ENCODE measurements at regions not wholly inside any gene's neighbourhood (a gene's known extent, or its start where the extent isn't known, plus 50 kb on each side); places are given as distances from the start of the nearest gene placed in this dataset.

- Mint-ChIP-seq H3K27me3 (peaks cover 78% of the 10 kb centered on the region), H3K36me3 (ENCODE audit: insufficient read depth) (no peaks in the 10 kb centered on the region), H3K4me1 (no peaks in the 10 kb centered on the region), H3K4me3 (no peak overlapping the region), H3K27ac (ENCODE audit: low read depth) (no peak overlapping the region), H3K9me3 (no peaks in the 10 kb centered on the region)
- DNase-seq (ENCODE audit: low spot score in 2 of 2) (no peak), ATAC-seq (replicated peaks; ENCODE audit: extremely low read depth, poor library complexity, severe bottlenecking) (no peak)
Measured at GRCh38 chr10:113239566-113240350, 289.7 kb downstream of the TCF7L2 start.

GRCh38 chr10:113240736-113241135, 290.7 kb downstream of the TCF7L2 start:
- H3K27ac Mint-ChIP-seq (ENCODE audit: low read depth), result no peak overlapping the region
- H3K9me3 Mint-ChIP-seq, result no peaks in the 10 kb centered on the region
- no peak for ATAC-seq (replicated peaks; ENCODE audit: extremely low read depth, poor library complexity, severe bottlenecking)
- no peak for DNase-seq (ENCODE audit: low spot score in 2 of 2)
- H3K4me1 Mint-ChIP-seq, result no peaks in the 10 kb centered on the region
- peaks cover 75% of the 10 kb centered on the region for H3K27me3 Mint-ChIP-seq
- H3K4me3 Mint-ChIP-seq, result no peak overlapping the region
- H3K36me3 Mint-ChIP-seq (ENCODE audit: insufficient read depth), result no peaks in the 10 kb centered on the region

GRCh38 chr10:113241599-113242360, 291.7 kb downstream of the TCF7L2 start:
- Mint-ChIP-seq H3K4me3 (no peak overlapping the region), H3K36me3 (ENCODE audit: insufficient read depth) (no peaks in the 10 kb centered on the region), H3K4me1 (no peaks in the 10 kb centered on the region), H3K27ac (ENCODE audit: low read depth) (no peak overlapping the region), H3K27me3 (peaks cover 75% of the 10 kb centered on the region), H3K9me3 (no peaks in the 10 kb centered on the region)
- ATAC-seq (replicated peaks; ENCODE audit: extremely low read depth, poor library complexity, severe bottlenecking), result no peak
- no peak for DNase-seq (ENCODE audit: low spot score in 2 of 2)

- Mint-ChIP-seq H3K27me3 (peaks cover 63% of the 10 kb centered on the region), H3K4me3 (no peak overlapping the region), H3K4me1 (no peaks in the 10 kb centered on the region), H3K27ac (ENCODE audit: low read depth) (no peak overlapping the region), H3K36me3 (ENCODE audit: insufficient read depth) (no peaks in the 10 kb centered on the region), H3K9me3 (no peaks in the 10 kb centered on the region)
- ATAC-seq (replicated peaks; ENCODE audit: extremely low read depth, poor library complexity, severe bottlenecking), result no peak
- DNase-seq (ENCODE audit: low spot score in 2 of 2), result no peak
Measured at GRCh38 chr10:113243311-113243710, 293.3 kb downstream of the TCF7L2 start.

GRCh38 chr10:113244750-113245149, 294.7 kb downstream of the TCF7L2 start:
- Mint-ChIP-seq H3K27ac (ENCODE audit: low read depth) (no peak overlapping the region), H3K36me3 (ENCODE audit: insufficient read depth) (no peaks in the 10 kb centered on the region), H3K4me1 (no peaks in the 10 kb centered on the region), H3K27me3 (peaks cover 51% of the 10 kb centered on the region), H3K4me3 (no peak overlapping the region), H3K9me3 (no peaks in the 10 kb centered on the region)
- no peak for ATAC-seq (replicated peaks; ENCODE audit: extremely low read depth, poor library complexity, severe bottlenecking)
- DNase-seq (ENCODE audit: low spot score in 2 of 2), result no peak

- no peaks in the 10 kb centered on the region for H3K4me1 Mint-ChIP-seq
- H3K9me3 Mint-ChIP-seq, result no peaks in the 10 kb centered on the region
- no peak overlapping the region for H3K27ac Mint-ChIP-seq (ENCODE audit: low read depth)
- peaks cover 45% of the 10 kb centered on the region for H3K27me3 Mint-ChIP-seq
- no peak overlapping the region for H3K4me3 Mint-ChIP-seq
- no peak for DNase-seq (ENCODE audit: low spot score in 2 of 2)
- ATAC-seq (replicated peaks; ENCODE audit: extremely low read depth, poor library complexity, severe bottlenecking), result no peak
- no peaks in the 10 kb centered on the region for H3K36me3 Mint-ChIP-seq (ENCODE audit: insufficient read depth)
Measured at GRCh38 chr10:113245286-113245685, 295.2 kb downstream of the TCF7L2 start.

- no peak for ATAC-seq (replicated peaks; ENCODE audit: extremely low read depth, poor library complexity, severe bottlenecking)
- H3K27ac Mint-ChIP-seq (ENCODE audit: low read depth), result no peak overlapping the region
- no peak overlapping the region for H3K4me3 Mint-ChIP-seq
- H3K36me3 Mint-ChIP-seq (ENCODE audit: insufficient read depth), result no peaks in the 10 kb centered on the region
- H3K27me3 Mint-ChIP-seq, result peaks cover 37% of the 10 kb centered on the region
- no peaks in the 10 kb centered on the region for H3K9me3 Mint-ChIP-seq
- no peaks in the 10 kb centered on the region for H3K4me1 Mint-ChIP-seq
- DNase-seq (ENCODE audit: low spot score in 2 of 2), result no peak
Measured at GRCh38 chr10:113247050-113247449, 297.0 kb downstream of the TCF7L2 start.

- DNase-seq (ENCODE audit: low spot score in 2 of 2) (no peak), ATAC-seq (replicated peaks; ENCODE audit: extremely low read depth, poor library complexity, severe bottlenecking) (no peak)
- Mint-ChIP-seq H3K27ac (ENCODE audit: low read depth) (no peak overlapping the region), H3K4me1 (no peaks in the 10 kb centered on the region), H3K4me3 (no peak overlapping the region), H3K27me3 (peaks cover 6% of the 10 kb centered on the region), H3K36me3 (ENCODE audit: insufficient read depth) (no peaks in the 10 kb centered on the region), H3K9me3 (no peaks in the 10 kb centered on the region)
Measured at GRCh38 chr10:113252650-113253618, 299.9 kb upstream of the HABP2 start.

- Mint-ChIP-seq H3K4me1 (no peaks in the 10 kb centered on the region), H3K4me3 (no peak overlapping the region), H3K9me3 (no peaks in the 10 kb centered on the region), H3K27ac (ENCODE audit: low read depth) (no peak overlapping the region), H3K36me3 (ENCODE audit: insufficient read depth) (no peaks in the 10 kb centered on the region), H3K27me3 (peaks cover 65% of the 10 kb centered on the region)
- ATAC-seq (replicated peaks; ENCODE audit: extremely low read depth, poor library complexity, severe bottlenecking), result no peak
- DNase-seq (ENCODE audit: low spot score in 2 of 2), result no peak
Measured at GRCh38 chr10:113259576-113260226, 293.2 kb upstream of the HABP2 start.

GRCh38 chr10:113261161-113261560, 291.7 kb upstream of the HABP2 start:
- no peak overlapping the region for H3K4me3 Mint-ChIP-seq
- H3K27me3 Mint-ChIP-seq, result peaks cover 69% of the 10 kb centered on the region
- H3K4me1 Mint-ChIP-seq, result no peaks in the 10 kb centered on the region
- ATAC-seq (replicated peaks; ENCODE audit: extremely low read depth, poor library complexity, severe bottlenecking) (no peak), DNase-seq (ENCODE audit: low spot score in 2 of 2) (no peak)
- H3K36me3 Mint-ChIP-seq (ENCODE audit: insufficient read depth), result no peaks in the 10 kb centered on the region
- no peaks in the 10 kb centered on the region for H3K9me3 Mint-ChIP-seq
- no peak overlapping the region for H3K27ac Mint-ChIP-seq (ENCODE audit: low read depth)

- H3K4me3 Mint-ChIP-seq, result no peak overlapping the region
- DNase-seq (ENCODE audit: low spot score in 2 of 2) (no peak), ATAC-seq (replicated peaks; ENCODE audit: extremely low read depth, poor library complexity, severe bottlenecking) (no peak)
- no peaks in the 10 kb centered on the region for H3K36me3 Mint-ChIP-seq (ENCODE audit: insufficient read depth)
- no peaks in the 10 kb centered on the region for H3K4me1 Mint-ChIP-seq
- no peaks in the 10 kb centered on the region for H3K9me3 Mint-ChIP-seq
- H3K27me3 Mint-ChIP-seq, result peaks cover 69% of the 10 kb centered on the region
- no peak overlapping the region for H3K27ac Mint-ChIP-seq (ENCODE audit: low read depth)
Measured at GRCh38 chr10:113261611-113262091, 291.2 kb upstream of the HABP2 start.

GRCh38 chr10:113263056-113263455, 289.8 kb upstream of the HABP2 start:
- DNase-seq (ENCODE audit: low spot score in 2 of 2) (no peak), ATAC-seq (replicated peaks; ENCODE audit: extremely low read depth, poor library complexity, severe bottlenecking) (no peak)
- Mint-ChIP-seq H3K36me3 (ENCODE audit: insufficient read depth) (no peaks in the 10 kb centered on the region), H3K27me3 (peaks cover 62% of the 10 kb centered on the region), H3K4me3 (no peak overlapping the region), H3K4me1 (no peaks in the 10 kb centered on the region), H3K27ac (ENCODE audit: low read depth) (no peak overlapping the region), H3K9me3 (no peaks in the 10 kb centered on the region)

Measured in central memory CD8-positive, alpha-beta T cell (primary cell).